Endothelial cell of umbilical vein (primary cell): ENCODE measurements at regions not wholly inside any gene's neighbourhood (a gene's known extent, or its start where the extent isn't known, plus 50 kb on each side); places are given as distances from the start of the nearest gene placed in this dataset.

ENCODE experiments used
- MAX ChIP-seq: IDR thresholded peaks from 2 replicates; pipeline ENCODE4 v1.6.1; 2011; ENCODE audit not compliant: insufficient read depth, insufficient read length
- POLR2A ChIP-seq: IDR thresholded peaks from 2 replicates; pipeline ENCODE4 v1.6.1; 2012; ENCODE audit warnings: low read depth, mild to moderate bottlenecking, control low read depth, low read length
- POLR2AphosphoS5 ChIP-seq: IDR thresholded peaks from 2 replicates; pipeline ENCODE4 v1.6.1; 2012; ENCODE audit warnings: low read depth, mild to moderate bottlenecking, control low read depth, low read length, moderate library complexity; ENCODE audit not compliant: insufficient read depth
- TF ChIP-seq, protein P1 (sequence below), 2 donors: IDR thresholded peaks; 1 replicate in 1 of 2; 2 replicates in 1 of 2; pipeline ENCODE4 v1.5.1; 2011; ENCODE audit warnings: low read length in 2 of 2, mild to moderate bottlenecking in 2 of 2, moderate library complexity in 2 of 2, control low read depth in 1 of 2, inconsistent platforms in 1 of 2, low read depth in 1 of 2; ENCODE audit not compliant: insufficient read depth in 1 of 2; ENCODE audit errors: extremely low read depth in 1 of 2

DNA sequence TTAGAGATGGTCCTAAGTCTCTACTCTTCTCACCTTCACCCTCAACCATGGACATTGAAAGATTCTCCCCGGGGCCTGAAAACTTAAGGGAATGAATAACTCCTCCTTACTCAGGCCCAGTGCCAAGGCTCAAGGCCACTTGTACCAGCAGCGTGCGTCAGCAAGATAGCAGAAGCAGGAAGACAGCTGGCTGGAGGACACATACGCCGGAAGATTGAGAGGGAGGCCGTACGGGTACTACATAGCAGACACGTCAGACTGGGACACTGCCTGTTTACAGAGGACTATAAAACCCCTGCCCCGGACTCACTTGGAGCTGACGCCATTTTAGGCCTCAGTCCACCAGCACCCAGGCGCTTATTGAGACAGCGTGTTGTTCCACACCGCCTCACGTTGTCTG, 75.8 kb upstream of the MED13 start:
- TF ChIP-seq MAX, result no peak
- TF ChIP-seq, protein P1, sequence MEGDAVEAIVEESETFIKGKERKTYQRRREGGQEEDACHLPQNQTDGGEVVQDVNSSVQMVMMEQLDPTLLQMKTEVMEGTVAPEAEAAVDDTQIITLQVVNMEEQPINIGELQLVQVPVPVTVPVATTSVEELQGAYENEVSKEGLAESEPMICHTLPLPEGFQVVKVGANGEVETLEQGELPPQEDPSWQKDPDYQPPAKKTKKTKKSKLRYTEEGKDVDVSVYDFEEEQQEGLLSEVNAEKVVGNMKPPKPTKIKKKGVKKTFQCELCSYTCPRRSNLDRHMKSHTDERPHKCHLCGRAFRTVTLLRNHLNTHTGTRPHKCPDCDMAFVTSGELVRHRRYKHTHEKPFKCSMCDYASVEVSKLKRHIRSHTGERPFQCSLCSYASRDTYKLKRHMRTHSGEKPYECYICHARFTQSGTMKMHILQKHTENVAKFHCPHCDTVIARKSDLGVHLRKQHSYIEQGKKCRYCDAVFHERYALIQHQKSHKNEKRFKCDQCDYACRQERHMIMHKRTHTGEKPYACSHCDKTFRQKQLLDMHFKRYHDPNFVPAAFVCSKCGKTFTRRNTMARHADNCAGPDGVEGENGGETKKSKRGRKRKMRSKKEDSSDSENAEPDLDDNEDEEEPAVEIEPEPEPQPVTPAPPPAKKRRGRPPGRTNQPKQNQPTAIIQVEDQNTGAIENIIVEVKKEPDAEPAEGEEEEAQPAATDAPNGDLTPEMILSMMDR (IDR thresholded peaks at IDR 0.05; ENCODE audit: extremely low read depth in 1 of 2, insufficient read depth in 1 of 2, low read depth in 1 of 2, low read length in 2 of 2), result no peak
- no peak for TF ChIP-seq POLR2A
- TF ChIP-seq POLR2AphosphoS5, result no peak
